ENCODE measurements at regions not wholly inside any gene's neighbourhood (a gene's known extent, or its start where the extent isn't known, plus 50 kb on each side); places are given as distances from the start of the nearest gene placed in this dataset.

DNA sequence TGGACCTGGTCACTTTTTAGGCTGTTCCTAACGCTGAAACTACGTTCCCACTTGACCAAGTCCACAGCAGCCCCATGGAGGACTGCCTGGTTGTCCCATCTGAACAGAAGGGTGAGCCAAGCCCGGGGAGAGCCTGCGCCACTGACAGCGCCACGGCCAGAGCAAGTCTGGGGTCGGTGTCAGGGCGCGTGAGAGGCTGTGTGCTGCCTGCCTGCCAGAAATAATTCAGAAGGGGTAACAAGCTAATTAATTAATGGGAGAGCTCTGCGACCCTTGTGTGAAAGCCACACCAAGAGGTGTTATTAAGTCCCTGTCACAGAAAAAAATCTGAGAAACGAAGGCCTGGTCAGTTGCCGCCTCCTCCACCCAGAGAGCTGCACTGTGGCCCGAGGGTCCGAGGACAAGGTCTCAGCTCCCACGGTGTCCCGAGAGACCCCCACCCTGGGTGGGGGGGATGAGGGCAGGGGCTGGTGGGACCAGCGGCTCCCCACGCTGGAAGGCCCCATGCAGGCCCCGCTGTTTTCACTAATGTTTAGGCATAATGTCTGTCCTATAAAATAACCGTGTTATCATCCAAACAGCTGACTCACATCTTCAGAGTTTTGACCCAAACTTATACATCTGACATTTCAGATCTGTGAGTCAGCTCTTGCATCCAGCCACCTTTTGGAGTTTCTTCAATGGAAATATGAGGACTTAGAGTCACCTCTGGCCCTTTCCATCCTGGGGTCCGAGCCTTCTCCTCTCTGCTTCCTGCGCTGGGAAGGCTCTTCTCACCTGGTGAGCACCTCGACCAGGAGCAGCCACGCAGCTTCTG, 58.5 kb downstream of the DLL1 start:
- TF ChIP-seq POLR2AphosphoS5 (IDR thresholded peaks at IDR 0.05; ENCODE audit: insufficient read depth, low read depth, low read length) (no peak), POLR2A (IDR thresholded peaks at IDR 0.05; ENCODE audit: low read depth, low read length) (no peak), CTCF (IDR thresholded peaks at IDR 0.05; ENCODE audit: extremely low read depth in 1 of 2, insufficient read depth in 1 of 2, low read depth in 1 of 2, low read length in 2 of 2) (no peak), MYC (IDR thresholded peaks at IDR 0.05; ENCODE audit: low read depth, low read length) (no peak), FOS (IDR thresholded peaks at IDR 0.05; ENCODE audit: borderline replicate concordance, insufficient read depth, low read length) (no peak), GATA2 (IDR thresholded peaks at IDR 0.05; ENCODE audit: insufficient read depth, insufficient read length, low read depth, low read length) (no peak), EZH2 (IDR thresholded peaks at IDR 0.05; ENCODE audit: borderline replicate concordance, low read depth, low read length, severe bottlenecking) (no peak), JUN (IDR thresholded peaks at IDR 0.05; ENCODE audit: borderline replicate concordance, insufficient read depth, insufficient read length, low read depth) (no peak)
- TF ChIP-seq, protein P1, sequence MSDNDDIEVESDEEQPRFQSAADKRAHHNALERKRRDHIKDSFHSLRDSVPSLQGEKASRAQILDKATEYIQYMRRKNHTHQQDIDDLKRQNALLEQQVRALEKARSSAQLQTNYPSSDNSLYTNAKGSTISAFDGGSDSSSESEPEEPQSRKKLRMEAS (IDR thresholded peaks at IDR 0.05; ENCODE audit: insufficient read depth, insufficient read length): no peak
